ENCODE measurements at regions not wholly inside any gene's neighbourhood (a gene's known extent, or its start where the extent isn't known, plus 50 kb on each side); places are given as distances from the start of the nearest gene placed in this dataset.

DNA sequence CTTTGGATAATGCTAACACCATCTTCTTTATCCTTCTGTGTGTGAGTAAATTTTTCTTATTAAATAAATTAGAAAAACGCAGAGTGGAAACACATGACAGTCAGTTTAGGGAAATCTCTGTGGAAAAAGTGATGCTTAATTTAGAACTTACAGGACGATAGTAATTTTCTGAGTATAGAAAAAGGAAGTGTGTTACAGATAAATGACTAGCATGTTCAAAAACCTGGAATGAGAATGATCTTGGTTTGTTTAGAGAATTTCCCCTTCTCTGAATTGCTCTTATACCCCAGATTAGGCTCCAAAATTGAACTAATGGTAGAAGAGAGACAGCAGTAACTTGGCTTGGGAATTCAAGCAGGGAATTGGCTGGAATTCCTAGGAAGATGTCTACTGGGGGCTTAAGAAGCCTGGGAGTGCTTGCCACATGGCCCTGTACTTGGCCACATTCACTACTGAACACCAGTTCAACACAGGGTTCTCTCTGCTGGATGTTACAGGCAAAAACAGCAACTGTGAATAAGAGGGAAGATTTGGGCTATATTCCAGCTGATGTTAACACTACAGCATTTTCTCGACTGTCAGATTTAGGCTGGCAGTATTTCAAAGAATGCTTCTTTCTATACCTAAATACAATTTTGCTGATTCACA, 1004.2 kb downstream of the TTLL7 start:
- no peak overlapping the region for H3K4me3 ChIP-seq
- H3K9me3 ChIP-seq, result no peaks in the 10 kb centered on the region
- TF ChIP-seq CTCF (IDR thresholded peaks at IDR 0.05) (no peak), POLR2A (IDR thresholded peaks at IDR 0.05) (no peak), EP300 (IDR thresholded peaks at IDR 0.05) (no peak)
- intact Hi-C loops (cut with DNase I), result no loop called here
- DNase-seq, result no peak
- no peaks in the 10 kb centered on the region for H3K36me3 ChIP-seq
- 18 to 28% (median 22%) methylated on average over 3 of the region's 3 CpGs for WGBS, 3 donors
- no peak overlapping the region for H3K27ac ChIP-seq
- H3K27me3 ChIP-seq, result no peaks in the 10 kb centered on the region
- peaks cover 2% of the 10 kb centered on the region for H3K4me1 ChIP-seq (ENCODE audit: insufficient read depth)

DNA sequence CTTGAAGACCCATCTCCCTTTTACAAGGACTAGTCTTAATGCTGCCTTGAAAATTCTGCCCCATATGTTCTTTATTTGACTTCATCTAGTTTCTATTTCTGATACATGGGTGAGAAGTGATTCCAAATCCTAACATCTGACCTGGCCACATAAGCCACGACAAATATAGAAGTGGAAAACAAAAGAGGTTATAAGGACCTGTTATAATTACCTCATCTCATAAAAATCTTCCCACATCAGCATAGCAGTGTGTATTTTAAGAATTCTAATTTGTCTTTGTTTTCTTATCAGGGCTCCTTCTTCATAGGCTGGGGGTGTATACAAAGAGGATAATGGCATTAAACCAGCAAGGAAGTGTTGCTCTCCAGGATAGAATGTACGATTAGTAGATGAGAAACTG, 1007.4 kb downstream of the TTLL7 start:
- intact Hi-C loops (cut with DNase I), result no loop called here
- Histone ChIP-seq H3K36me3 (no peaks in the 10 kb centered on the region), H3K27me3 (no peaks in the 10 kb centered on the region), H3K9me3 (no peaks in the 10 kb centered on the region), H3K4me3 (no peak overlapping the region), H3K27ac (no peak overlapping the region), H3K4me1 (ENCODE audit: insufficient read depth) (peaks cover 2% of the 10 kb centered on the region)
- WGBS, 3 donors, result 79 to 84% (median 82%) methylated on average over 2 of the region's 2 CpGs
- no peak for TF ChIP-seq EP300 (IDR thresholded peaks at IDR 0.05)
- no peak for TF ChIP-seq CTCF (IDR thresholded peaks at IDR 0.05)
- TF ChIP-seq POLR2A (IDR thresholded peaks at IDR 0.05), result no peak
- DNase-seq, result no peak

- H3K27ac ChIP-seq, result no peak overlapping the region
- H3K27me3 ChIP-seq, result no peaks in the 10 kb centered on the region
- no peak overlapping the region for H3K4me3 ChIP-seq
- intact Hi-C loops (cut with DNase I), result no loop called here
- H3K9me3 ChIP-seq, result no peaks in the 10 kb centered on the region
- 80 to 88% (median 86%) methylated on average over 7 of the region's 7 CpGs for WGBS, 3 donors
- no peaks in the 10 kb centered on the region for H3K4me1 ChIP-seq (ENCODE audit: insufficient read depth)
- no peak for DNase-seq
- no peaks in the 10 kb centered on the region for H3K36me3 ChIP-seq
- TF ChIP-seq CTCF (IDR thresholded peaks at IDR 0.05) (no peak), EP300 (IDR thresholded peaks at IDR 0.05) (no peak), POLR2A (IDR thresholded peaks at IDR 0.05) (no peak)
These were observed 1019.2 kb downstream of the TTLL7 start for GRCh38 chr1:82979593-82980236.

DNA sequence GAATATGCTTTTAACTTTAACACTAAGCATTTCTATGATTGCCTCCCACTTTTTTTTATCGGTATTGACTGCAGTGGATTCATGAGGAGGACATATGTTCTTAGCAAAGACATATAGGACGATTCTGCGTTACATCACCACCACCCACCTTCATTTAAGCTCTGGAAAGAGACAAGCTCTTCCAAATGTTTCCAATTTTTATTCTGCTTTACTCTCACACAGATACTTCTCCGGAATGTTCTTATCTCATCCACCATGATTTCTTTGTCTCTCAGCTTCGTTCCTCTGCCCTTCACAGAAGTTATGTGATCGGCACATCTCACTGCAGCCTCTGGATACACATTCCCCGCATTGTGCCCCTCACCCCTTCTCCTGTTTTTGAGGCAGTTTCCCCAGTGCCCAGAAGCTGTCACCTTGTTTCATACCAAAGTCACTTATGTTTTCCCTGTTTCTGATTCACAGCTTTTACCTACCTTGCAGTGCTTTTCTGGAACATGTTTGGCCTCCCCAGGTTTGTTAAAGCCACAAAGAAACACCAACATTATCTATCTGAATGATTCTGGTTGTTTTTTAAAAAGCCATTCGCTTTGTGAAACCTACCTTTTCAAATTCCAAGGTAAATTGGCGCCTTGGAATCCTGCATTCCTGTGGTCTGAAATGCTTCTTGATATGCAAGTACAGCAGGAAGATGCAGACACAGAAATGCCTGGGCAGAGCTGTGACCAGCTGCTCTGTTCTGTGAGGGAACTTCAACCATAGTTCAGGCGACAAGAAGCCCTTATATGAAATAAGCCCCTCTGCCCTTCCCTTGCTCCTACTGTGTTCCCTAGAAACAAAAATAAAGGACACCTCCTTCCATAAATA, 1020.2 kb downstream of the TTLL7 start:
- Histone ChIP-seq H3K36me3 (no peaks in the 10 kb centered on the region), H3K4me1 (ENCODE audit: insufficient read depth) (no peaks in the 10 kb centered on the region), H3K27me3 (no peaks in the 10 kb centered on the region), H3K9me3 (no peaks in the 10 kb centered on the region), H3K27ac (no peak overlapping the region), H3K4me3 (no peak overlapping the region)
- DNase-seq, result no peak
- intact Hi-C loops (cut with DNase I), result no loop called here
- 67 to 79% (median 67%) methylated on average over 10 of the region's 10 CpGs for WGBS, 3 donors
- TF ChIP-seq CTCF (IDR thresholded peaks at IDR 0.05) (no peak), EP300 (IDR thresholded peaks at IDR 0.05) (no peak)
